IPS DF 6.9 (cell line): ENCODE measurements at regions not wholly inside any gene's neighbourhood (a gene's known extent, or its start where the extent isn't known, plus 50 kb on each side); places are given as distances from the start of the nearest gene placed in this dataset.

Source experiments
- DNase-seq: peaks from one replicate; pipeline ENCODE4 v3.0.0-alpha.2; 2013; ENCODE audit warnings: low read depth, low spot score
- H3K27ac ChIP-seq: one replicate; pipeline ENCODE4 v1.5.1; 2013; ENCODE audit warnings: low read length, control low read depth
- H3K27me3 ChIP-seq: 2 replicates; pipeline ENCODE4 v1.6.1; 2013; ENCODE audit warnings: mild to moderate bottlenecking, low read length; ENCODE audit not compliant: control insufficient read depth, insufficient read depth
- H3K36me3 ChIP-seq: 2 replicates; pipeline ENCODE4 v1.6.1; 2013; ENCODE audit warnings: low read length; ENCODE audit not compliant: control insufficient read depth, insufficient read depth
- H3K4me1 ChIP-seq: 2 replicates; pipeline ENCODE4 v1.6.1; 2013; ENCODE audit warnings: low read length; ENCODE audit not compliant: control insufficient read depth, insufficient read depth
- H3K4me3 ChIP-seq: 2 replicates; pipeline ENCODE4 v1.5.1; 2013; ENCODE audit warnings: mild to moderate bottlenecking, low read length
- H3K9me3 ChIP-seq: 2 replicates; pipeline ENCODE4 v1.6.1; 2013; ENCODE audit warnings: low read length, inconsistent platforms; ENCODE audit not compliant: control insufficient read depth, insufficient read depth
- WGBS: extraction: QIAGEN DNeasy Blood & Tissue Kit; methylation state at CpG from one replicate; pipeline ENCODE4 v1.1.7; 2013; ENCODE audit warnings: mixed read lengths, missing lambda C conversion rate; ENCODE audit not compliant: insufficient read length, insufficient coverage; 5-methylcytosine and 5-hydroxymethylcytosine counted together

- no peaks in the 10 kb centered on the region for H3K9me3 ChIP-seq
- no peaks in the 10 kb centered on the region for H3K4me1 ChIP-seq
- WGBS: no CpG with 5 or more reads among the region's 2 CpGs
- no peaks in the 10 kb centered on the region; the same call in 1 of the 2 replicates for H3K36me3 ChIP-seq
- no peak overlapping the region for H3K27ac ChIP-seq
- H3K4me3 ChIP-seq: no peak overlapping the region
- no peaks in the 10 kb centered on the region for H3K27me3 ChIP-seq
- no peak for DNase-seq
These were observed 111.7 kb upstream of the MSX2 start for GRCh38 chr5:174612686-174613085.

- no peaks in the 10 kb centered on the region for H3K36me3 ChIP-seq
- no CpG with 5 or more reads among the region's 2 CpGs for WGBS
- H3K9me3 ChIP-seq: no peaks in the 10 kb centered on the region
- no peak overlapping the region for H3K4me3 ChIP-seq
- H3K4me1 ChIP-seq: no peaks in the 10 kb centered on the region
- no peak overlapping the region for H3K27ac ChIP-seq
- DNase-seq: no peak
- no peaks in the 10 kb centered on the region for H3K27me3 ChIP-seq
These were observed 109.8 kb upstream of the MSX2 start for GRCh38 chr5:174614500-174615135.

GRCh38 chr5:174616036-174616435 lies 108.3 kb upstream of the MSX2 start:
- no CpG with 5 or more reads among the region's 2 CpGs for WGBS
- Histone ChIP-seq H3K4me1 (no peaks in the 10 kb centered on the region), H3K27ac (no peak overlapping the region), H3K9me3 (no peaks in the 10 kb centered on the region), H3K4me3 (no peak overlapping the region), H3K36me3 (no peaks in the 10 kb centered on the region), H3K27me3 (no peaks in the 10 kb centered on the region)
- no peak for DNase-seq

GRCh38 chr5:174617285-174617684 lies 107.1 kb upstream of the MSX2 start:
- H3K4me3 ChIP-seq: no peak overlapping the region
- H3K27ac ChIP-seq: no peak overlapping the region
- H3K4me1 ChIP-seq: no peaks in the 10 kb centered on the region
- no peak for DNase-seq
- no CpG with 5 or more reads among the region's 2 CpGs for WGBS
- H3K9me3 ChIP-seq: no peaks in the 10 kb centered on the region
- no peaks in the 10 kb centered on the region for H3K27me3 ChIP-seq
- H3K36me3 ChIP-seq: no peaks in the 10 kb centered on the region

DNA sequence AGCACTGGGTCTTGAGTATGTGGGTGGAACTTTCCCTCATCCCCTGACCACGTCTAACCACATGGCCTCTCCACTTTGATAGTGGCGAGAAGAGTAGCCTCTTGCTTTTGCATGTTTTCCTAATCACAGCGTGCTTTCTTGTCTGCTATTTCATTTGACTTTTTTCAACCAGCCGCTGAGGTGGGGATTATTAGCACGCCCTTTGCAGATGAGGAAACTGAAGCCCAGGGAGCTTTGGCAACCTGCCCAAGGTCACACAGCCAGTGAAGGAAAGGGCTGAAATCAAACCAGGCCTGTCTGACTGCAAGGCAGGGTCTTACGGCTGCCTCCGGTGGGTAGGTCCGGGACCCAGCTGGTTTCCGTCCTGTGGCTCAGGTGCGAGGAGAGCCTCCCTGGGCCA lies 106.5 kb upstream of the MSX2 start:
- Histone ChIP-seq H3K9me3 (no peaks in the 10 kb centered on the region), H3K36me3 (no peaks in the 10 kb centered on the region), H3K27me3 (no peaks in the 10 kb centered on the region), H3K4me1 (no peaks in the 10 kb centered on the region), H3K4me3 (no peak overlapping the region), H3K27ac (no peak overlapping the region)
- WGBS: no CpG with 5 or more reads among the region's 10 CpGs
- no peak for DNase-seq

DNA sequence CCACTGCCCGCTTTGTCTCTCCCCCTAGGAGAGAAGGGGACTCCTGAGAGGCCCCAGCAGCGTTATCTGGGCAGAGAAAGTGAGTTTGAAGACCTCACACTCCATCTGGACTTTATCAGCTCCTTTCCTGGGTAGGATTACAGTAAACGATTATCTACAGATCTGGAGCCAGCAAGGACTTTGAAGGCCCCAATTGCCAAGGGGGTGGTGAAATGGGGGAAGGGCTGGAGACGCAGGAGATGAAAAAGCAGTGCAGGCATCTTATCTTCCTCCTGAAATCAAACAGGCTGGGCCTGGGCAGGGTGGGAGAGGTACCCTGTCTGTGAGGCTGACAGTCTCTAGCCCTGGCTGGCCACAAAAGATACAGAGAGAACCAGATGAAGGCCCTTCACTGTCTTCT lies 105.8 kb upstream of the MSX2 start:
- no peaks in the 10 kb centered on the region for H3K9me3 ChIP-seq
- no peaks in the 10 kb centered on the region for H3K4me1 ChIP-seq
- no peak overlapping the region for H3K27ac ChIP-seq
- DNase-seq: no peak
- no peak overlapping the region for H3K4me3 ChIP-seq
- H3K36me3 ChIP-seq: no peaks in the 10 kb centered on the region
- no CpG with 5 or more reads among the region's 4 CpGs for WGBS
- no peaks in the 10 kb centered on the region for H3K27me3 ChIP-seq

GRCh38 chr5:174622067-174622466 lies 102.3 kb upstream of the MSX2 start:
- Histone ChIP-seq H3K27ac (no peak overlapping the region), H3K36me3 (no peaks in the 10 kb centered on the region), H3K4me3 (no peak overlapping the region), H3K9me3 (no peaks in the 10 kb centered on the region), H3K27me3 (no peaks in the 10 kb centered on the region), H3K4me1 (no peaks in the 10 kb centered on the region)
- WGBS: no CpG with 5 or more reads among the region's 4 CpGs
- DNase-seq: no peak

GRCh38 chr5:174623018-174623417 lies 101.4 kb upstream of the MSX2 start:
- Histone ChIP-seq H3K9me3 (no peaks in the 10 kb centered on the region), H3K4me3 (no peak overlapping the region), H3K36me3 (no peaks in the 10 kb centered on the region), H3K4me1 (no peaks in the 10 kb centered on the region), H3K27ac (no peak overlapping the region), H3K27me3 (no peaks in the 10 kb centered on the region)
- no CpG with 5 or more reads among the region's 1 CpG for WGBS
- no peak for DNase-seq

DNA sequence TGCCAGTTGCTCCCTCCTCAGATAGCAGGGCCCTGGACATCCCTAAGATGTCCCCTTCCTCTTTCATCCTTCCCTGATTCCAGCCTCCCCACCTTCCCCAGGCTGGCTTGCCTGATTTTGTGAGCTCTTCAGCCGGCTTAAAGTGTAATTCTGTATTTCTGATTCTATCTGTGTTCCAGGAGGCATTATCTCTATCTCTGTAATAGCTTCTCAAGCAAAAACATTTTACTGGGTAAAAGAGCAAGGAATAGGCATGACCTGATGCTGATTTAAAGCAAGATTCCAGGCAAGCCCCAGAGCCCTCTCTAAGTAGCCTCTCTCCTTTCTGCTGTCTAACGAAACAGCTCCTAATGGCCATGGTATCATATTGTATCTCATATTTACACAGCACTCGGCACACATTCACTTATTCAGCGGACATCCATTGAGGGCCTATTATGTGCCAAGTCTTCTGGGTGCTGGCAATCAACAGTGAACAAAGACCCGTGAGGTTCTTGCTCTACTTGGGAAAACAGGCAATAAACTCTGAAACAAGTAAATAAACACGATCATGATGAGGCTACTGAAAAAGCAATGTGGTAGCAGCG lies 100.9 kb upstream of the MSX2 start:
- Histone ChIP-seq H3K4me1 (no peaks in the 10 kb centered on the region), H3K36me3 (no peaks in the 10 kb centered on the region), H3K27me3 (no peaks in the 10 kb centered on the region), H3K9me3 (no peaks in the 10 kb centered on the region), H3K4me3 (no peak overlapping the region), H3K27ac (no peak overlapping the region)
- WGBS: no CpG with 5 or more reads among the region's 7 CpGs
- DNase-seq: no peak

GRCh38 chr5:174624733-174625522 lies 99.5 kb upstream of the MSX2 start:
- Histone ChIP-seq H3K27me3 (no peaks in the 10 kb centered on the region), H3K36me3 (no peaks in the 10 kb centered on the region), H3K4me3 (no peak overlapping the region), H3K9me3 (no peaks in the 10 kb centered on the region), H3K27ac (no peak overlapping the region), H3K4me1 (no peaks in the 10 kb centered on the region)
- WGBS: no CpG with 5 or more reads among the region's 12 CpGs
- DNase-seq: no peak
